Neural cell (in vitro differentiated cells): ENCODE measurements at regions not wholly inside any gene's neighbourhood (a gene's known extent, or its start where the extent isn't known, plus 50 kb on each side); places are given as distances from the start of the nearest gene placed in this dataset.

Experiments
- H2AFZ ChIP-seq: fragments of 200-600, 300-800 bp; sonication (generic), shearing (Covaris generic); 2 replicates; pipeline ENCODE4 v1.6.0; 2014; ENCODE audit warnings: low read depth, mild to moderate bottlenecking, antibody characterized with exemption, low read length, moderate library complexity
- H3F3A ChIP-seq: fragments of 200-600 bp; shearing (Covaris generic); 2 replicates; pipeline ENCODE4 v1.6.1; 2016; ENCODE audit warnings: mild to moderate bottlenecking, moderate library complexity, mixed read lengths, antibody characterized with exemption, low read length; ENCODE audit not compliant: insufficient read depth, poor library complexity, severe bottlenecking
- H3K27ac ChIP-seq: fragments of 200-600, 300-800 bp; sonication (generic), shearing (Covaris generic); 2 replicates; pipeline ENCODE4 v1.5.1; 2014; ENCODE audit warnings: mild to moderate bottlenecking, low read length, moderate library complexity
- H3K27me3 ChIP-seq: fragments of 300-800, 200-600 bp; sonication (generic), shearing (Covaris generic); 2 replicates; pipeline ENCODE4 v1.6.0; 2014; ENCODE audit warnings: mild to moderate bottlenecking, low read depth, low read length, moderate library complexity; ENCODE audit not compliant: insufficient read depth
- H3K36me3 ChIP-seq: fragments of 300-800, 200-600 bp; sonication (generic), shearing (Covaris generic); 2 replicates; pipeline ENCODE4 v1.5.1; 2014; ENCODE audit warnings: mild to moderate bottlenecking, antibody characterized with exemption, low read length, moderate library complexity; ENCODE audit not compliant: insufficient read depth
- H3K4me2 ChIP-seq: fragments of 300-800, 200-600 bp; sonication (generic), shearing (Covaris generic); 2 replicates; pipeline ENCODE4 v1.6.0; 2014; ENCODE audit warnings: mild to moderate bottlenecking, low read length
- H3K4me3 ChIP-seq: fragments of 300-800, 200-600 bp; sonication (generic), shearing (Covaris generic); 2 replicates; pipeline ENCODE4 v1.5.1; 2014; ENCODE audit warnings: mild to moderate bottlenecking, low read length, moderate library complexity
- H3K79me2 ChIP-seq: fragments of 200-600 bp; shearing (Covaris generic); replicated peaks from 2 replicates; pipeline ENCODE4 v1.6.0; 2014; ENCODE audit warnings: mild to moderate bottlenecking, low read length, moderate library complexity; ENCODE audit not compliant: insufficient read depth
- H3K9ac ChIP-seq: fragments of 300-800, 200-600 bp; sonication (generic), shearing (Covaris generic); 2 replicates; pipeline ENCODE4 v1.6.1; 2016; ENCODE audit warnings: mild to moderate bottlenecking, low read length, mixed read lengths
- H3K9me2 ChIP-seq: fragments of 200-600 bp; shearing (Covaris generic); 2 replicates; pipeline ENCODE4 v1.6.1; 2016; ENCODE audit warnings: mild to moderate bottlenecking, low read length, mixed read lengths; ENCODE audit not compliant: insufficient read depth
- H3K9me3 ChIP-seq: fragments of 200-600, 300-800 bp; sonication (generic), shearing (Covaris generic); 2 replicates; pipeline ENCODE4 v1.6.1; 2016; ENCODE audit warnings: mild to moderate bottlenecking, mixed run types, low read length, moderate library complexity, mixed read lengths
- H4K20me1 ChIP-seq: fragments of 200-600 bp; shearing (Covaris generic); 2 replicates; pipeline ENCODE4 v1.6.1; 2016; ENCODE audit warnings: mild to moderate bottlenecking, mixed run types; ENCODE audit not compliant: insufficient read depth
- CTCF ChIP-seq: fragments of 450-650 bp; IDR thresholded peaks from 2 replicates; pipeline ENCODE4 v1.5.1; 2014; ENCODE audit warnings: antibody characterized with exemption, mild to moderate bottlenecking, moderate library complexity; ENCODE audit not compliant: poor library complexity, severe bottlenecking
- EP300 ChIP-seq: fragments of 450-650 bp; conservative IDR thresholded peaks from 2 replicates; pipeline ENCODE4 v1.6.1; 2014; ENCODE audit warnings: antibody characterized with exemption, mild to moderate bottlenecking, moderate library complexity; ENCODE audit not compliant: poor library complexity, severe bottlenecking
- EZH2 ChIP-seq: fragments of 200-600, 300-800 bp; shearing (Covaris generic), sonication (generic); IDR thresholded peaks from 2 replicates; pipeline ENCODE4 v1.6.1; 2014; ENCODE audit warnings: antibody characterized with exemption, low read length, borderline replicate concordance, mild to moderate bottlenecking; ENCODE audit not compliant: insufficient read depth, poor library complexity, severe bottlenecking
- MXI1 ChIP-seq: fragments of 450-650 bp; conservative IDR thresholded peaks from 2 replicates; pipeline ENCODE4 v1.6.1; 2014; ENCODE audit warnings: antibody characterized with exemption, mild to moderate bottlenecking; ENCODE audit not compliant: poor library complexity, severe bottlenecking
- POLR2AphosphoS5 ChIP-seq: IDR thresholded peaks from 2 replicates; pipeline ENCODE4 v1.6.1; 2012
- RAD21 ChIP-seq: fragments of 450-650 bp; conservative IDR thresholded peaks from 2 replicates; pipeline ENCODE4 v1.6.1; 2014; ENCODE audit warnings: antibody characterized with exemption, mild to moderate bottlenecking, moderate library complexity
- SMC3 ChIP-seq: fragments of 450-650 bp; conservative IDR thresholded peaks from 2 replicates; pipeline ENCODE4 v1.6.1; 2014; ENCODE audit warnings: antibody characterized with exemption, mild to moderate bottlenecking, moderate library complexity; ENCODE audit not compliant: poor library complexity
- TAF1 ChIP-seq: IDR thresholded peaks from 2 replicates; pipeline ENCODE4 v1.6.1; 2012; ENCODE audit warnings: low read depth
- TF ChIP-seq, protein P1 (sequence below): IDR thresholded peaks from 2 replicates; pipeline ENCODE4 v1.6.1; 2012; ENCODE audit warnings: borderline replicate concordance

GRCh38 chr13:79810669-79811068 is 329.7 kb downstream of the NDFIP2 start:
- H3K9ac ChIP-seq: no peak overlapping the region
- no peaks in the 10 kb centered on the region for H3F3A ChIP-seq
- no peaks in the 10 kb centered on the region for H3K79me2 ChIP-seq
- no peak overlapping the region for H3K27ac ChIP-seq
- H3K4me3 ChIP-seq: no peak overlapping the region
- no peak for TF ChIP-seq EP300
- no peak for TF ChIP-seq TAF1
- TF ChIP-seq MXI1: no peak
- TF ChIP-seq RAD21: no peak
- no peak for TF ChIP-seq POLR2AphosphoS5
- TF ChIP-seq CTCF: no peak
- no peak for TF ChIP-seq SMC3
- TF ChIP-seq EZH2: no peak
- TF ChIP-seq, protein P1, sequence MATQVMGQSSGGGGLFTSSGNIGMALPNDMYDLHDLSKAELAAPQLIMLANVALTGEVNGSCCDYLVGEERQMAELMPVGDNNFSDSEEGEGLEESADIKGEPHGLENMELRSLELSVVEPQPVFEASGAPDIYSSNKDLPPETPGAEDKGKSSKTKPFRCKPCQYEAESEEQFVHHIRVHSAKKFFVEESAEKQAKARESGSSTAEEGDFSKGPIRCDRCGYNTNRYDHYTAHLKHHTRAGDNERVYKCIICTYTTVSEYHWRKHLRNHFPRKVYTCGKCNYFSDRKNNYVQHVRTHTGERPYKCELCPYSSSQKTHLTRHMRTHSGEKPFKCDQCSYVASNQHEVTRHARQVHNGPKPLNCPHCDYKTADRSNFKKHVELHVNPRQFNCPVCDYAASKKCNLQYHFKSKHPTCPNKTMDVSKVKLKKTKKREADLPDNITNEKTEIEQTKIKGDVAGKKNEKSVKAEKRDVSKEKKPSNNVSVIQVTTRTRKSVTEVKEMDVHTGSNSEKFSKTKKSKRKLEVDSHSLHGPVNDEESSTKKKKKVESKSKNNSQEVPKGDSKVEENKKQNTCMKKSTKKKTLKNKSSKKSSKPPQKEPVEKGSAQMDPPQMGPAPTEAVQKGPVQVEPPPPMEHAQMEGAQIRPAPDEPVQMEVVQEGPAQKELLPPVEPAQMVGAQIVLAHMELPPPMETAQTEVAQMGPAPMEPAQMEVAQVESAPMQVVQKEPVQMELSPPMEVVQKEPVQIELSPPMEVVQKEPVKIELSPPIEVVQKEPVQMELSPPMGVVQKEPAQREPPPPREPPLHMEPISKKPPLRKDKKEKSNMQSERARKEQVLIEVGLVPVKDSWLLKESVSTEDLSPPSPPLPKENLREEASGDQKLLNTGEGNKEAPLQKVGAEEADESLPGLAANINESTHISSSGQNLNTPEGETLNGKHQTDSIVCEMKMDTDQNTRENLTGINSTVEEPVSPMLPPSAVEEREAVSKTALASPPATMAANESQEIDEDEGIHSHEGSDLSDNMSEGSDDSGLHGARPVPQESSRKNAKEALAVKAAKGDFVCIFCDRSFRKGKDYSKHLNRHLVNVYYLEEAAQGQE: no peak
- H3K9me2 ChIP-seq: no peaks in the 10 kb centered on the region
- no peak overlapping the region for H3K4me2 ChIP-seq
- no peak overlapping the region for H2AFZ ChIP-seq
- H3K36me3 ChIP-seq: no peaks in the 10 kb centered on the region
- no peaks in the 10 kb centered on the region for H4K20me1 ChIP-seq
- no peaks in the 10 kb centered on the region for H3K27me3 ChIP-seq
- no peaks in the 10 kb centered on the region for H3K9me3 ChIP-seq

GRCh38 chr13:79810018-79810417 is 329.1 kb downstream of the NDFIP2 start:
- H3K9ac ChIP-seq: no peak overlapping the region
- H3K36me3 ChIP-seq: no peaks in the 10 kb centered on the region
- no peaks in the 10 kb centered on the region for H4K20me1 ChIP-seq
- no peaks in the 10 kb centered on the region for H3K9me2 ChIP-seq
- H3K27ac ChIP-seq: no peak overlapping the region
- no peak overlapping the region for H2AFZ ChIP-seq
- no peaks in the 10 kb centered on the region for H3K79me2 ChIP-seq
- H3K9me3 ChIP-seq: no peaks in the 10 kb centered on the region
- no peak overlapping the region for H3K4me2 ChIP-seq
- no peaks in the 10 kb centered on the region for H3F3A ChIP-seq
- no peak overlapping the region for H3K4me3 ChIP-seq
- TF ChIP-seq EP300 (no peak), TAF1 (no peak), SMC3 (no peak), MXI1 (no peak), CTCF (no peak), EZH2 (no peak), RAD21 (no peak), POLR2AphosphoS5 (no peak)
- TF ChIP-seq, protein P1: no peak
- H3K27me3 ChIP-seq: no peaks in the 10 kb centered on the region
